ENCODE measurements at regions not wholly inside any gene's neighbourhood (a gene's known extent, or its start where the extent isn't known, plus 50 kb on each side); places are given as distances from the start of the nearest gene placed in this dataset.

DNA sequence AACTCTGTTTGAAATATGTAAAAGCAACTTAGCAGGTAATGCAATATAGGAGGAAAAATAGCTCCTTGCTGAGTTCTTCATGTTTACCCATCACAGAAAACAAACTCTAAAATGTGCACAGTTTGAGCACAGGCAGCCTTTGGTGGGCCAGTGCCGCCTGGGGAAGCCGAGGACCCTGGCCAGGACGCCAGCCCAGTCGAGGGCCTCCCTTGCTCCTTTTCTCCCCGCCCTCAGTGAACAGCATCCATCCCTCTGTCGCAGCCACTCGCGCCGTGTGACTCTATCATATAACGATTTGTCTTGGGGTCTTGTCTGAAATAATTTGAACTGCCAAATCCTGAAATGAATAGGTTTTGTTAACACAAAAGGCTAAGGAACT, 286.7 kb upstream of the IRX4 start:
- TF ChIP-seq, protein P1, sequence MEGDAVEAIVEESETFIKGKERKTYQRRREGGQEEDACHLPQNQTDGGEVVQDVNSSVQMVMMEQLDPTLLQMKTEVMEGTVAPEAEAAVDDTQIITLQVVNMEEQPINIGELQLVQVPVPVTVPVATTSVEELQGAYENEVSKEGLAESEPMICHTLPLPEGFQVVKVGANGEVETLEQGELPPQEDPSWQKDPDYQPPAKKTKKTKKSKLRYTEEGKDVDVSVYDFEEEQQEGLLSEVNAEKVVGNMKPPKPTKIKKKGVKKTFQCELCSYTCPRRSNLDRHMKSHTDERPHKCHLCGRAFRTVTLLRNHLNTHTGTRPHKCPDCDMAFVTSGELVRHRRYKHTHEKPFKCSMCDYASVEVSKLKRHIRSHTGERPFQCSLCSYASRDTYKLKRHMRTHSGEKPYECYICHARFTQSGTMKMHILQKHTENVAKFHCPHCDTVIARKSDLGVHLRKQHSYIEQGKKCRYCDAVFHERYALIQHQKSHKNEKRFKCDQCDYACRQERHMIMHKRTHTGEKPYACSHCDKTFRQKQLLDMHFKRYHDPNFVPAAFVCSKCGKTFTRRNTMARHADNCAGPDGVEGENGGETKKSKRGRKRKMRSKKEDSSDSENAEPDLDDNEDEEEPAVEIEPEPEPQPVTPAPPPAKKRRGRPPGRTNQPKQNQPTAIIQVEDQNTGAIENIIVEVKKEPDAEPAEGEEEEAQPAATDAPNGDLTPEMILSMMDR (IDR thresholded peaks at IDR 0.05; ENCODE audit: low read depth, low read length, poor library complexity, severe bottlenecking), result no peak
- no peak for TF ChIP-seq EZH2phosphoT487 (IDR thresholded peaks at IDR 0.05; ENCODE audit: borderline replicate concordance, low read length)

Data from DOHH2 (cell line).